Fibroblast of mammary gland (primary cell): ENCODE measurements at regions not wholly inside any gene's neighbourhood (a gene's known extent, or its start where the extent isn't known, plus 50 kb on each side); places are given as distances from the start of the nearest gene placed in this dataset.

ENCODE experiments used
- DNase-seq: peaks from one replicate; pipeline ENCODE4 v3.0.0-alpha.2; 2010; ENCODE audit warnings: low read depth
- H3K4me3 ChIP-seq: 2 replicates; pipeline ENCODE4 v1.5.1; 2011; ENCODE audit warnings: low read depth, mild to moderate bottlenecking, low read length, moderate library complexity; ENCODE audit not compliant: control insufficient read depth
- CTCF ChIP-seq: conservative IDR thresholded peaks from 2 replicates; pipeline ENCODE4 v1.5.1; 2011; ENCODE audit warnings: low read depth, low read length, inconsistent platforms; ENCODE audit not compliant: control insufficient read depth, insufficient read depth

GRCh38 chr1:98439471-98439870 is 222.1 kb upstream of the SNX7 start:
- no peak overlapping the region for H3K4me3 ChIP-seq
- DNase-seq: no peak
- TF ChIP-seq CTCF: no peak

DNA sequence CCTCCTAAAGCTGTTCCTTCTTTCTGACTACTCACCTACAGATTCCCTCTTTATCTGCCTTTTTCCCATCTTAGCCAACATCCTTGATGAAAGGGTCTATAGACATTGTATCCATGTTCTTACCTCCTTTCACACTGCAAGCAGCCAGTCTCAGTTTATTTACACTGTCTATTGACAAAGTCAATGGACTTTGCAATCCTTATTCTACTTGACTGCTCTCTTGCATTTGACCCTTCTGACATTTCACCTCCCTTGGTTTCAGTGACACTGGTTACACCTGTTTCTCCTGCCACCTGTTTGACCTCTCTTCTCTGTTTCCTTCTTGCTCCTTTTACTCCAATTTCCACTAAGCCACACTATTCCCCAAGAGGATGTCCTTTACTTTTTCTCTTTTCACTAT is 224.0 kb upstream of the SNX7 start:
- DNase-seq: no peak
- no peak for TF ChIP-seq CTCF
- H3K4me3 ChIP-seq: no peak overlapping the region

DNA sequence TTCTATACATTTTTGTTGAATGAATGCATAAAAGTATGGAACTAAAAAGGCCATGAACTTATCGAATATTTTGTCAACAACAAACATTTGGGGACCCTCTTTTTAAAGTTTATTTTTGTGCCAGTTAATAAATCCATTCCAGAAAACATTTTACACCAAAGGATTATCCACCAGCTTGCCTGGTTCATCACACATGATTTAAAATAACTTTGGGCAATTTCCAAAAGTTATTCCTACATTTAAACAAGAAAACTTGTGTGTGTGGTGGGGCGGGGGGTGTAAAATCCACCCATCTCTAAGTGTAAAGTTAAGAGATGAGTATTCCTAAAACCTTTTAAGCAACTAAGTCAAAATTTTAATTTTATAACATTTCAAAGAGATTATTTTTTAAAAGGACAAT is 224.5 kb upstream of the SNX7 start:
- DNase-seq: no peak
- no peak for TF ChIP-seq CTCF
- no peak overlapping the region for H3K4me3 ChIP-seq

DNA sequence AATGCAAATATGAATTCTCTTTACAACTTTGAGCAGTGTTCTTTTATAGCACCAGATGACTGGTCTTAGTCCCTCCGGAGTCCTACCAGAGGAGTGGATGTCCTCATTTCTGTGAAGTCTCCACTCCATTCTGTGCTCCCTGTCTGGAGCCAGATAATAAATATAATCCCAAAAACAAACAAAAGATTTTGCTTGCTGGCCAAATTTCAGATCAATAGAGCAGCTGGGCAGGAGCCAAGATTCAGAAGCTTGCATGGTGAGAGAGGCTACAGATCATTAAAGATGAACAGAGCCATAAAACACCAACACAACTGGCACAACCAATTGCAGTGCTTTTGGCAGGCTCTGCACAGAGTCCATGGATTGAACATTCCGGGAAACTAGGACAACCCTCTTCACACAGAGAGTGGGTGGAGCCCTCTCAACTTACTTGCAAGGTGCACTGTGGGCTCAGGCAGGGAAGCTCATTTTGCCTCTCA is 231.5 kb upstream of the SNX7 start:
- no peak for DNase-seq
- H3K4me3 ChIP-seq: no peak overlapping the region
- TF ChIP-seq CTCF: no peak

GRCh38 chr1:98428864-98429263 is 232.7 kb upstream of the SNX7 start:
- TF ChIP-seq CTCF: no peak
- no peak for DNase-seq
- no peak overlapping the region for H3K4me3 ChIP-seq

GRCh38 chr1:98427664-98428063 is 233.9 kb upstream of the SNX7 start:
- TF ChIP-seq CTCF: no peak
- DNase-seq: no peak
- no peak overlapping the region for H3K4me3 ChIP-seq

DNA sequence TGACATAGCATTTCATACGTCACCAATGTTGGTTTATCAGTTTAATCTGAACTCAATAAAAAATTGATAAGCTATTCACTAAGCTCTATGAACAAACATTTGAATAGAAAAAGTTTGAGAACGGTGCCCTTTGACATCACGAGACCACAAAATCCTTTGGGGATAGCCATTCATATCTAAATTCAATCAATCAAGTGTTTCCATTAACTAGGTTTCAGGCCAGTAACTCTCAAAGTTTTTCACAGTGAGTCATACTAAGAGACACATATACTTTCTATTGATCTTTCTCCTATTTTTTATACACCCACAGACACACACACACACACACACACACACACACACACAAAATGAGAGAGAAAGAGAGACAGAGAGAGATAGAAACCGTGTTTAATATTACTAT is 235.4 kb upstream of the SNX7 start:
- H3K4me3 ChIP-seq: no peak overlapping the region
- no peak for DNase-seq
- no peak for TF ChIP-seq CTCF
